Stimulated activated CD4-positive, alpha-beta T cell treated with anti-CD3 and anti-CD28 coated beads, Interleukin-4, amount 100 ng/mL, for 4 hours (primary cell): ENCODE measurements at regions not wholly inside any gene's neighbourhood (a gene's known extent, or its start where the extent isn't known, plus 50 kb on each side); places are given as distances from the start of the nearest gene placed in this dataset.
A peak's percentile ranks its signal among the peaks of the same experiment; 100 is the strongest.

ENCODE experiments used
- DNase-seq, 2 experiments: peaks; one replicate each; pipeline ENCODE4 v3.0.0-alpha.2; 2020

DNA sequence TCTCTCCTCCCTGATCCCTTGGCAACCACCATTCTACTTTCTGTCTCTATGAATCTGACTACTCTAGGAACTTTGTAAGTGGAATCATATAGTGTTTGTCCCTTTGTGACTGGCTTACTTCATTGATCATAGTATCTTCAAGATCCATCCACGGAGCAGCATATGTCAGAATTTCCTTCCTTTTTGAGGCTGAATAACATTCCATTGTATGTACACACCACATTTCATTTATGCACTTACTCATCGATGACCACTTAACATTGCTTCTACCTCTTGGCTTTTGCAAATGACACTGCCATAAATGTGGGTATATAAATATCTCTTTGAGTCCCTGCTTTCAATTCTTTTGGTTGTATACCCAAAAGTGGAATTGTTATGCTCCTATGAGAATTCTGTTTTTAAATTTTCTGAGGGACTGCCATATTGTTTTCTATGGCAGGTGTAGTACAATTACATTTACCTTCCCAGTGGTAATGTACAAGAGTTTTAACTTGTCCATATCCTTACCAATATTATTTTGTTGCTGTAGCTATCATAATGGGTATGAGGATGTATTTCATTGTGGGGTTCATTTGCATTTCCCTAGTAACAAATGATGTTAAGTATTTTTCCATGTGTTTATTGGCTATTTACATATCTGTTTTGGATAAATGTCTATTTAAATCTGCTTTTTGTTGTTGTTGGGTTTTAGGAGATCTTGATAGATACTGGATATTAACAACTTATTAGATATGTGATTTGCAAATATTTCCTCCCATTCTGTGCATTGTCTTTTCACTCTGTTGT is 466.1 kb downstream of the C4orf33 start:
- DNase-seq: no peak

DNA sequence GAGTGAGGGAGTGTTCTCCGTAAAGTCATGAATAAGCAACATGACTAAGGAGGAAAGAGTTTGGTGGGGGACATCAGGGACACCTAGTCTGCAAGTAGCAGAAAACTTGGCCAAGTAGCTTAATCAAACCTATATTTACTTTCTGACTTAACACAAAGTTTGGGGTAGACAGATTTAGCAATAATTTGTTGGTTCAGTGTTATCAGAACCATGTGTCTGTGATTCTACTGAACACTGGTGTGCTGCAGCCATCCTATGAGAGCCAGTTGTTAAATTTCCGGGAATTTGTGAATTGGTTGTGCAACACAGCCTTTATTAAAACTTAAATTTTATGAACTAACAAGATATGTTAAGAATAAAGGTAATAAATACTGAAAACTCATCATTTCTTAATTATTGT is 469.3 kb downstream of the C4orf33 start:
- no peak for DNase-seq

DNA sequence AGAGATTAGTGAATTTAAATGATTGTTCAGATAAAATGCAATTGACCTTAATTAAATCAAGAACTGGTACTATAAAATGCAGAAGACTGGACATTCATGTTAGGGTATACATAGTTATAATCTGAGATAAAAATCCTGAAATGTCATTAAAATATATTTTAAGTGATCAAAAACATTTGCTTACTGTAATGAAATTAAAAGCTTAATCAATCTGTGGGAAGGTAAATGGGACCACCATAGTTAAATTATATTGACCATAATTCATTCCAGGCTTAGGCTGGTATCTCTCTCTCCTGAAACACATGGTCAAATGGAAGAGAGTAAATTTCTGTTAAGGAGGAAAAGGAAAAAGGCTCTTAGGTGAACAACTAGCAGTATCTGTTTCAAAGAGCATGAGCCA is 474.4 kb downstream of the C4orf33 start:
- DNase-seq: no peak

DNA sequence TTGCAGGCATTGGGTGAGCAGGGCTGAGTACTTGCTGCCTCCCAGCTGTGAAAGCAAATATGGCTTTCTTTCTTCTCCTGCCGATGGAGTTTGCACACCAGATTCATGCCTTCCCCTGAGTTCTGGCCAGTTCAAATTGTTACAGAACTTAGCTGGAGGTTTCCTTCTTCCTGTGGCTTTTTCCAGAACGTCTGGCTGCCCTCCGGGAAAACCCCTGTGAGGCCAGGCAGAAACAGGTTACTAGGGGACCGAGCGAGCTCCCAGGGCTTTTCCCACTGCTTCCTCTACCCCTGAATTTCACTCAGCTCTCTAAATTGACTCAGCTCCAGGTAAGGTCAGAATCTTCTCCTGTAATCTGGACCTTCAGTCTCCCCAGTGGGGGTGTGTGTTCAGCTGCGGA is 482.4 kb downstream of the C4orf33 start:
- no peak for DNase-seq

DNA sequence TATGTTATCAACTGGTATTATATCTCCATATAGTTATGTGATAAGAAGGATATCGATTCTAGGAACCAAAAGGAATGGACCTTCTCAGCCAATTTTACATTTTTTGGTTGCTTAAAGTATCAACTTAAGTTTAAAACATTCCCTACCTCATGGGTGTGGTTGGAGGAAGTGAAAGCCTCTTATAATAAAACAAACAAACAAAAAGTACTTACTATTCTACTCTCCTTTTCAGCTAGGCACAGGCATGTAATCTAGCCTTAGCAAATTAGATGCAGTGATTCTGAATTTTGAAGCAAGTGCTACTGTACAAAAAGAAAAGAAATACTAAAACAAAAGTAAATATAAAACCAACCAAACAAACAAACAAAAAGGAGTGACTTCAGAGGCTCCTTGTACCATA is 485.4 kb downstream of the C4orf33 start:
- DNase-seq: no peak

DNA sequence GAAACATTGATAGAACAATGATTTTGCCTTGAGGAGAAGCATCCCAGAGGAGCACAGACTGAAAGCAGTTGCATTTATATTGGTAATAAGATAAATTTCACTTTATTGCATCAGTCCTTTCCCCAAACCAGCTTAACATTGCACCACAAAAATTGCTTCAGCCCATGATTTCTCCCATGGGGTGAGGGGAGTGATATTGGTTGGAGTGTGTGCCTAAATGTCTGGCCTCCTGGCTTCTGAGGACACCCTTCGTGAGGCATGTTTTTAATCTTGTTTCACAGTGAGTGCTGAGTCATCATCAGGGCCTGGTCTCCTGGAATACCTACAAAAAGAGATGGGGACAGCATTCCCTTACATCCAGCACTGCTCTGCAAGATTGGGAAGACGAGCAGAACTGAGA is 487.9 kb downstream of the C4orf33 start:
- no peak for DNase-seq

DNA sequence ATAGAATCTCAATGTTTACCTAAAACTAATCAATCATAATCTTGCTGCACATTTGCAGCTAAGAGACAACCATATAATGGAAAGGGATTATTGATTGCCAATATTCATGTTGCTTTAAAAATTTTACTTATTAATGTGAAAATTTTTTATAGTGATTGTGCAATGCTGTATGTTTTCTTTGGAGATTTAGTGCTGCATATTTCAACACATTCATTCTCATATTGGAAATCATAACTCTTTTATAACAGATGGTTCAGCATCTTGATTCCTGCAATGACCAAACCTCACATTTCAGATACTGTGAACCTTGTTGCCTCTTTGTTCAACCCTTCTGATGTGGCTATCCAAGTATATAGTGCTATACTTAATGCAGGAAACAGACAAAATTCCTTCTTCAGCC is 502.6 kb downstream of the C4orf33 start:
- no peak for DNase-seq

DNA sequence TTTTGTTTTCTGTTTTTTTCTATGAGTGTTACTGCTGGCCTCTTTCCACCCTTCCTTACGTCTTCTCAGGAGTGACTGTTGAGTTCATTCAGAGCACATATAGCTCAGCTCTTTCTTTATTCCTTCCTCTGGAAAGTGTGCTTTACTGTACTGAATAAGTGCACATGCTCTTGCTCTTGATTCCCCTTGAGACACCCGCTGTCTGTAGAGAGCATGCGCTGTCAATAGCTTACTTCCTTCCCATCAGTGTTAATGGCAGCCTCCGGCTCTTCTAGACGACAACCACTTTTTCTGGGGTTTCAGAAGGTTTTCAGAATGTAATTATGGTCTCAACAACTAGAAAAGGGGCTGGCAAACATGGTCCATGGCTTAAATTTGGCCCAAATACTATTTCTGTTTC is 504.9 kb downstream of the C4orf33 start:
- no peak for DNase-seq

DNA sequence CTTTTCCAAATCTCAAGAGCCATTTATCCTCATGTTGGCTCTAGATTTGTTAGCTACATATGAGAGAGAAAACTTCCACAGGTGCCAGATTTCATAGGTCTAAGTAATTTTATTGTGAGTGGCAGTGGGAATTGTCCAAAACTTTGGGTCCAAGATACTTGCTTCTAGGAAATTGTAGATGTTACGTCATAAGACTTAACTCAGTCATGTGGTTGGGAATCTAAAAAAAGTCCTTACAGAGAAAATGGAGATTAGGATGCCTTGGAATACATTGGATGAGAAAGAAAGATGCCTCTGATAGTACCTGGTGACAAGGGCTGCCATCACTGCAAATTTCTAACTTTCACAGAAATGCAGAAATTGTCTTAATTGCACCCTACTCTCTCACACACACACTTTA is 506.5 kb downstream of the C4orf33 start:
- no peak for DNase-seq

DNA sequence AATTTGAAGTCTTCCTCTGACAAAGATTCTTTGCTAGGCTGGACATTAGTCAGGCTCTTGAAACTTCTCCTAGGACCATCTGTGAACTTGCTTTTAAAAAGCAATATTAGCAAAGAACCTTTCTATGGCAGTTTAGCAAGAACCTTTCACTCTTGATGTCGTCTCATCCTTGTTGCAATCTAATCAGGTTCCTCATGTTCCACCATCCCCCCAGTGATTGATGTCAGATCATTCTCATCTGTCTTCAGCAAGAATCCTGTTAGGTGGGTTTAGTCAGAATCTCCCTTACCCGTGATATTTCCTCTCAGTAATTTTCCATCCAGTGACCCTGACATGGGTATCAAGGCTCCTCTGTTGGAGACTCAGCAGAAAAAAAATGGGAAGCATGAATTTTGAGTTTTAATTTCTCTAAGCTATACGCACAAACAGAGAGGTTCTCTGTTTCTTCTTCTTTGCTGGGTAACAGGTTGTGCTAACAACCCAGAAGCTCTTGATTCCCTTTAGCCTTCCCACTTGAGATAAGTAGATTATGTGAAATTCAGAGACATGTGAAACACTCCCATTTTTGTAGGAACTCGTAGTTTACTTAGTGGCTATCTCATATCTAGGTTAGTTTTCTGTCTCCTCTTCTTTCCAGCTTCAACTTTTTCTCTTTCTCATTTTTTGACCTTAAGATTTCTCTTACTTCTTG is 507.4 kb downstream of the C4orf33 start:
- no peak for DNase-seq

DNA sequence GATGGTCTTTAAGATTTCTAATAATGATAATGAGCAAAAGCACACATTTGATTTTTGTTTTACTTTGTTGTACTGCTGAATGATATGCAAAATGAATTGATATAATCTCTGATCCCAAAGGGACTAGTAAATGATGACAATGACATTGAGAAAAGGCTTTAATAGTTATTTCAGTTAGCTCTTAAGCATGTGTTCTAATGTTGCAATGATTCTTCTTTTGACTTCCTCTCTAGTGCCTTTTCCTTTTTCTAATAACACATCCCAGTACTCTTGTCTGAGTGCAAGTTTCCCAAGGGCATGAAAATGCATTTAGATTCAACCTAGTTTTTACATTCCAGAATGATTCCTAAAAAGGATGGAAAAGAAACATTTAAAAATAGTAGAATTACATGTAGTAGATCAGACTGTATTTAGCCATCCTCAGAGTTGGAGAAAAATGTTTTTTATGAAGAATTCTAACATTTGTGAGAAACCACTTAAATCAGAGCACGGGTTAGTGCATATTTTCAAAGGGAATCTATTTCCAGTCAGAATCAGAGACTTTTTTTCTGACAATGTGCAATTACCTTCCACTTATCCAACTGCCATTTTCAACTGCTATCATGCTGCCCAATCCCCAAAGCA is 508.8 kb downstream of the C4orf33 start:
- DNase-seq: no peak

DNA sequence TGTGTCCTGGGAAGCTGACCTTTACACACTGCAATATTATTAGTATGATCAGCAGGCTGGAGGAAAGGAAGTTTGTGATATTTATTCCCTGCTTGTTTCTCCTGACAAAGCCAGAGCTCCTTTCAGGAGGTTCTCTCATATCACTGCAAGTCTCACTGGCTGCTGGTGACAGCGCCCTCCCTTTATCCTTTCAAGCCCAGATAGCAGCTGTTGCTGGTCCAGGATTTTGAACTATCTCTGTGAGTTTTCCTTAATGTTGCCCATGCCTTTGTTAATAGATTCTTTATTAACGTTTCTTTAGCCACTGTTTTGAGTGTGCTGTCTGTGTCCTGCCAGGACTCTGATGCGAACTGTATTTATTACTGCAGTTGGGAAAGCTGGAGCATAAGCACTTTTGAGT is 518.7 kb downstream of the C4orf33 start:
- no peak for DNase-seq

DNA sequence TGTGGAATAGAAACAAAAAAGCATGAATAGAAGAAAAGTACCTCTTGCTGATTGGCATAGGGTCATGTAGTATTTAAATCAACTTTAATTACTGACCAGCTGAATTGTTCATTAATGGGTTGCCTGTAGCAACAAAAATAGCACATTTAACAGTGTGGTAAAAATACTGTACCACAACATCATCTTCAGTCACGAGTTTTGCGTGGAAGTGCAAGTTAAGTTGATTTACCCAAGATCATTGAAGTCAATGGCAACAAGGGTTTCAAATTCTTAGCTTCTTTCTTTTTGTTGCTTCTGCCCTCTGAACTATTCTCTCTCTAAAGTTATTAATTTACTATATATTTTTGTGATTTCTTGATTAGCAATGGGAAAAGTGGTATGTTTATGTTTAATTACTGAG is 526.6 kb downstream of the C4orf33 start:
- no peak for DNase-seq

DNA sequence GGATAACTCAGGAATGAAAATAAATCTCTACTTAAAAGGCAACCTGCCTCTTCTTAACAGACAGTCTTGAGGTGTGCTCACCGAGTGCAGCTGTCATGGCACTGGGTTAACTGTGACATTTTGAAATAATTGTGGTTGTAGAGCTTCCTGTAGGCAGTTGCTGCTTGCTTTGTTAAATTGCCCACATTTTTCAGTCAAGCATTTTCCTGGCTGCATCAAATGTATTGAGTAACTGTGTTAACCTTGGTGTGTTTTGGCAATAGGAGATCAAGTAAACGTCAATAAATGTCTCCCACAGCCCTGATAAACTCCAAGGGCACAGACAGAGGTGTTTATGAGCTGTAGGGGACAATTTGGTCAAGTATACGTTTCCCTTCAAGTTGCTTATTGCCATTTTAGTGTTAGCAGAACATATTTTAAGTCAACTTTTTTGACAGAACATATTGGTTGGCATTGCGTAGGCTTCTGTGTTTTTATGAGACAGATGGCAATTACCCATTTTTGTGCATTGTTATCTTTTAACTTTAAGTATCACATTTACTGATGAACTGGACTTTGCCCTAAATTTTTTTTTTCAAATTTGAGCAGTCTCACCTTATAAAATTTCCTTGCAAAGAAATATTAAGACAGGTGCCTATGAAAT is 527.4 kb downstream of the C4orf33 start:
- no peak for DNase-seq

DNA sequence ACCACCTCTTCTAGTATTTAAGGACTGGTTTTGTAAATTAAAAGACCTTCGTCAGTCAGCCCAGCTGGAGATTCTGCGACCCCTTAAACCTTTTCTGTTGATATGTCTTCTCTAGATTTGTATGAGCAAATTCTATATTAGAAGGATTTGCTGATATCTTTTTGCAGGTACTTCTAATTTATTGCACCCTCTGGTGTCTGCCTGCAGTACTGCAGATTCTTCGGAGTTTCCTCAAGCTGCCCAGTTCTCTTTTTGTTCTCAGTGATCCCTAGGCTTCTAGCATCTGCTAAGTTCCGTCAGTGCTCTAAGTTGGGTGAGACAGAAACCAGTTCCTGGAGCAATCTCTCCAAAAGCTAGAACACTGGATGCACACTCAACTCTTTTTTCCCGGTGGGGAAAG is 545.2 kb downstream of the C4orf33 start:
- peak; percentile 8 to 16 for DNase-seq

DNA sequence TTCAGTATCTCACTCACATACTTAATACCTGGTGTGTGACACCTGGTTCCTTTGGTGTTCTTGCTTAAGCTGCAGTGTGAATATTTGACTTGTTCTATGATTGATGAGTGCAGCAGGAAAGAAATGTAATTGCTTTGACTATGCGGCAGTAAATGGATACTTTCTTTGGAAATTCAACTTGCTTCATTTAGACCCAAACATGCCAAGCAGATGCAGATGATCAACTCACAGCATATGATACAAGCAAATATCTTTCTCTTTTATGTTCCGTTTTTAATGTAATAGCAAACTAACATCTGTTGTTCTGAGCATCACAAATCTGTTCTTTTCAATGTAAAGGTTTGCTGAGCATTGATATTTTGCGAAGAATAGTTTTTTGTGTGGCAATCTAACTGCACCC is 549.5 kb downstream of the C4orf33 start:
- DNase-seq: no peak

DNA sequence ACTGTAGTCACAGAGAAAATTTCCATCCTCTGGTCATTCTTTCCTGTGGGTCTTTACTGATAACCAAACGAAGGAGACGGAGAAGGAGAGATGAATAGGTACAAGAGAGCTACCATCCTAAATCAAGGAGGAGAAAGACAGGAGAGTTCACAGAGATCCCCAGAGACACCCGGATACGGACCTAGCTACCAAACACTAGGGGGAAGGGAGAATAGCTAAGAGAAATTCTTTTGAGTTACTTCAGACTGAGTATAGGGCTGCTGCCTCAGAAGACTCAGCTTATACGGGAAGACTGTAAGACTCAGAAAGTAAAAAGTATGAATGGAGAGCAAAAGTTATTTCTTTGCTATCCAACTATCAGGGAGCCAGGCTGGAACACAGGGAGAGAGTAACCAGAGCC is 572.1 kb downstream of the C4orf33 start:
- DNase-seq: no peak

DNA sequence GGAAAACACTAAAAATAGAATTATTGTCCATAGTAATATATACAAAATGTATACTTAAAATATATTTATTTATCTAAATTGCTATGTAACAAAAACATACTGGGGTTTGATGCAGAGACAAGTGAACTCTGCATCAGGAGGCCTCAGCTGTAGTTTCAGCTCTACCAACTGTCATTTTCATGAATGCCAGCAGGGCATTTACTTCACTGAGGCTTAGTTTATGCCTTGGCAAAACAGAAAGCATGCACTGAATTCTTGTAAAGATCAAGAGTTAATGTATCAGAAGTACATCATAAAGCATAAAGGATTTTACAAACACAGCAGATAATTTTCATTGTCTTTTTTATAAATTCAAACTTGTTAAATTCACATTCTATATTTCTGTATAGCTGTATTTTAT is 577.0 kb downstream of the C4orf33 start:
- DNase-seq: no peak

DNA sequence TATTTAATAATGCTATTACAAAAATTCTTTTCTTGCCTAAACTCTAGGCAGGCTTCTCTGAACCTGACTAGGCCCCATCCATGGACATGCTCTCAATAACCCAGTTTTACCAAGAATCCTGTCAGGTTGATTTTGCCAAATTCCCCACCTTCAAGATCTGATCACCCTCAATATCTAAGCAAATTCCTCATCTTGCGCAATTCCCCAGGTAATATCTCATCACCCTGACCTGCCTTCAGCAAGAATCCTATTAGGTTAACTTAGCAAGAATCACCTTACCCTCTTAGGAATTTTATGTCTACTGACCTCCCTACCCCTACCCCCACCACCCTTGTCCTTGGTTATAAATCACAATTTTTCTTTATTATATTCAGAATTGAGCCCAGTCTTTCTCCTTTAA is 579.1 kb downstream of the C4orf33 start:
- DNase-seq: no peak

DNA sequence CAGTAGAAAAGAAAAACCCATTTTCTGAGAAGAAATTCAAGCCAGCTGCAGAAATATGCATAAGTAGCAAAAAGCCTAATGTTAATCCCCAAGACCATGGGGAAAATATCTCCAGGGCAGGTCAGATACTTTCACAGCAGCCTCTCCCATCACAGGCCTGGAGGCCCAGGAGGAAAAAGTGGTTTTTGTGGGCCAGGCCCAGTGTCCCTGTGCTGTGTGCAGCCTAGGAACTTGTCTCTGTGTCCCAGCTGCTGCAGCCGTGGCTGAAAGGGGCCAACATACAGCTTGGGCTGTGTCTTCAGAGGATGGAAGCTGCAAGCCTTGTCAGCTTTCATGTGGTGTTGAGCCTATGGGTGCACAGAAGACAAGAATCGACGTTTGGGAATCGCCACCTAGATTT is 581.0 kb downstream of the C4orf33 start:
- no peak for DNase-seq

DNA sequence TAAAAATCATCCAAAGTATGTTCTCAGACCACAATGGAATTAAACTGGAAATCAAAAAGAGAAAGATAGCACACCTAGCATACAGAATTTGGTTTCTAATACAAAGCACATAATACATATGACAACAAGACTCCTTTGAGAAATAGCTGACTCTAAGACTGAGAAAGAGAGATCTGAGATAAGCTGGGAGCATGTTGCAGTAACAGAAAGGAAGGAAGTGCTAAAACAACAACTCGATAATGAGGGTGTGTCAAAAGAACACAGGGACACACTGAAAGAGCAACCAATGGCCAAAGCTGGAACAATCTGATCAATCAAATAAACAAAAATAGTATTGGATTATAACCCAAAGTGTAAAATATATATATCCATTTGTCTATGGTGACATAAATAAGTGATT is 586.6 kb downstream of the C4orf33 start:
- DNase-seq: no peak

DNA sequence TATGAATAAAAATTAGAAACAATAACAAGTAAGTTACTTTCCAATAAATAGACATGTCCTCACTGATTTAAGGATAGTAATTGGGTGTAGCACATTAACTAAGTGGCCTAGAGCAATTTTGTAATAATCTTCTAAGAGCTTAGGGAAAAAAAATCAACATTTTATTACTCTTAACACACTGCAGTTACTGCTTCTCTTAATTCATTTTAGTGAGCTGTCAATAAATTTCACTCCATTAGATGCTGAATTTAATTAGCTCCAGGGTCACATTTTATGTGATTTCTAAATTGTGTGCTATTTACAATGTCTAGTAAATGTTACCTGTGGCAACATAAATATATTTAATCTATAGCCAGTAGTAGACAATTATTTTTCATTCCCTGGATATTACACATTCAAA is 612.0 kb downstream of the C4orf33 start:
- DNase-seq: no peak

DNA sequence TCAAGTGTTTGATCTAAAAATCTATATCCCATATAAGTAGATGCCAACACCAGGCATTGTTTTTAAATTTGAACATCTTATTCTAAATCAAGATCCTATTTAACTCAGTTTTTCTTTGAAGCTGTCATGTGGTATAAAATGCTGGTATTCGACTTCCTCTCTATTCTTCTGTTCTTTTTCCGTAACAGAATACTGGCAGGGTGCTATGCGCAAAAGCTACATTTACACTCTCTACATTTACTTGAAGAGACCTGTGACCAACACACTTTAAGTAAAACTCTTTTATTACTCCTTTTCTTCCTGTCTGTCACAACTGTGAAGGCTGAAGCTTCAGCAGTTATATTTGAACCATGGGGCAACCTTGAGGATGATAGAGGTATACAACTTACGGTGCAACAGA is 612.8 kb downstream of the C4orf33 start:
- no peak for DNase-seq

DNA sequence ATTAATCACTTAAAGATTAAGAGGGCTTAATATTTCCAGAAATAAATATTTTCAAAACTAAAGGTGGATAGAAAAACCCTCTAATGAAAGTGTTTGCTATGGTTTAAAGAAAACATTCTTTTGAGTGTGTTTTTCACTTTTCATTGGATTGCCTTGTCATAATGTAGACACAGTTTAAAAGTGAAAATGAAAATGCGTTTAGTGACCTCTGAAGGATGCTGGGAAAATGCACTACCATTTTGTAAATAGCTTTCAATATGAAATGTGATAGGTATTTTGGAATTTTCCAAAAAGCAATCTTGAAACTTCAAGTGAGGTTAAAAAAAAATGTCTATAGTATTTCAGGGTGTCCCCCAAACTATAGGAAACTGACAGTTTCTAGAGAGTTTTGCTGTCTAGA is 642.2 kb downstream of the C4orf33 start:
- no peak for DNase-seq
